IMR-90 (cell line): ENCODE measurements at regions not wholly inside any gene's neighbourhood (a gene's known extent, or its start where the extent isn't known, plus 50 kb on each side); places are given as distances from the start of the nearest gene placed in this dataset.

ENCODE experiments used
- CHD1 ChIP-seq: IDR thresholded peaks from 2 replicates; pipeline ENCODE4 v1.6.1; 2012; ENCODE audit warnings: low read depth, low read length, improper control_type of control experiment
- FOS ChIP-seq: fragments of 150-350 bp; IDR thresholded peaks from 2 replicates; pipeline ENCODE4 v1.6.1; 2016; ENCODE audit warnings: low read depth, low read length
- MXI1 ChIP-seq: IDR thresholded peaks from 2 replicates; pipeline ENCODE4 v1.6.1; 2012; ENCODE audit warnings: low read depth, mild to moderate bottlenecking, low read length, moderate library complexity, borderline replicate concordance
- POLR2A ChIP-seq: IDR thresholded peaks from 2 replicates; pipeline ENCODE4 v1.6.1; 2012; ENCODE audit warnings: mild to moderate bottlenecking, low read depth, low read length
- RAD21 ChIP-seq: IDR thresholded peaks from 2 replicates; pipeline ENCODE4 v1.6.1; 2012; ENCODE audit warnings: low read length, improper control_type of control experiment
- RCOR1 ChIP-seq: IDR thresholded peaks from 2 replicates; pipeline ENCODE4 v1.6.1; 2012; ENCODE audit warnings: mild to moderate bottlenecking, low read length, improper control_type of control experiment; ENCODE audit not compliant: insufficient replicate concordance
- TF ChIP-seq, protein P1 (sequence below): conservative IDR thresholded peaks from 2 replicates; pipeline ENCODE4 v1.5.1; 2012; ENCODE audit warnings: mild to moderate bottlenecking, low read depth, low read length, improper control_type of control experiment
- TF ChIP-seq, protein P2 (sequence below): fragments of 150-350 bp; IDR thresholded peaks from 2 replicates; pipeline ENCODE4 v1.6.1; 2017; ENCODE audit warnings: mild to moderate bottlenecking, antibody characterized with exemption, low read length, low read depth

DNA sequence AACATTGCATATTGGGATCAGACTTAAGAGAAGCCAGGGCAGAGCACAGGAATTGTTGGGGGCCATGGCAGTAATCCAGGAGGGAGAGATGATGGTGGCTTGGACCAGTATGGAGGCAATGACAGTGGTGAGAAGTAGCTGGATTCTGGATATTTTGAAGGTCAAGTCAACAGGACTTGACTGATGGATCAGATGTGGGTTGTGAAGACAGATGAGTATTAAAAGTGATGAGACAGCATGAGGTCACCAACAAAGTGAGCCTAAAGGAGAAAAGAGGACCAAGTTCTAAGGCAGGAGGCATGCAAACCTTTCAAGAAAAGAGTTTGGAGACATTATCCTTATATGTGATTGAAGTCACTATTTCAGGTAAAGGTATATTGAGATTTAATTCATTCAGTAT lies 56.6 kb upstream of the TIPARP start:
- TF ChIP-seq MXI1 (no peak), POLR2A (no peak), RAD21 (no peak), FOS (no peak), CHD1 (no peak), RCOR1 (no peak)
- TF ChIP-seq, protein P1, sequence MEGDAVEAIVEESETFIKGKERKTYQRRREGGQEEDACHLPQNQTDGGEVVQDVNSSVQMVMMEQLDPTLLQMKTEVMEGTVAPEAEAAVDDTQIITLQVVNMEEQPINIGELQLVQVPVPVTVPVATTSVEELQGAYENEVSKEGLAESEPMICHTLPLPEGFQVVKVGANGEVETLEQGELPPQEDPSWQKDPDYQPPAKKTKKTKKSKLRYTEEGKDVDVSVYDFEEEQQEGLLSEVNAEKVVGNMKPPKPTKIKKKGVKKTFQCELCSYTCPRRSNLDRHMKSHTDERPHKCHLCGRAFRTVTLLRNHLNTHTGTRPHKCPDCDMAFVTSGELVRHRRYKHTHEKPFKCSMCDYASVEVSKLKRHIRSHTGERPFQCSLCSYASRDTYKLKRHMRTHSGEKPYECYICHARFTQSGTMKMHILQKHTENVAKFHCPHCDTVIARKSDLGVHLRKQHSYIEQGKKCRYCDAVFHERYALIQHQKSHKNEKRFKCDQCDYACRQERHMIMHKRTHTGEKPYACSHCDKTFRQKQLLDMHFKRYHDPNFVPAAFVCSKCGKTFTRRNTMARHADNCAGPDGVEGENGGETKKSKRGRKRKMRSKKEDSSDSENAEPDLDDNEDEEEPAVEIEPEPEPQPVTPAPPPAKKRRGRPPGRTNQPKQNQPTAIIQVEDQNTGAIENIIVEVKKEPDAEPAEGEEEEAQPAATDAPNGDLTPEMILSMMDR, result no peak
- TF ChIP-seq, protein P2, sequence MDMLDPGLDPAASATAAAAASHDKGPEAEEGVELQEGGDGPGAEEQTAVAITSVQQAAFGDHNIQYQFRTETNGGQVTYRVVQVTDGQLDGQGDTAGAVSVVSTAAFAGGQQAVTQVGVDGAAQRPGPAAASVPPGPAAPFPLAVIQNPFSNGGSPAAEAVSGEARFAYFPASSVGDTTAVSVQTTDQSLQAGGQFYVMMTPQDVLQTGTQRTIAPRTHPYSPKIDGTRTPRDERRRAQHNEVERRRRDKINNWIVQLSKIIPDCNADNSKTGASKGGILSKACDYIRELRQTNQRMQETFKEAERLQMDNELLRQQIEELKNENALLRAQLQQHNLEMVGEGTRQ, result no peak
